HepG2 (cell line): ENCODE measurements at regions not wholly inside any gene's neighbourhood (a gene's known extent, or its start where the extent isn't known, plus 50 kb on each side); places are given as distances from the start of the nearest gene placed in this dataset.

ENCODE experiments used
- ARNT ChIP-seq: fragments of 450-650 bp; IDR thresholded peaks from 2 replicates; pipeline ENCODE4 v1.6.1; 2017
- FOXK1 ChIP-seq: sonication (generic); formaldehyde crosslinking; IDR thresholded peaks from 2 replicates; pipeline ENCODE4 v1.4.0; 2020; ENCODE audit warnings: low read depth, missing genetic modification reagents, borderline replicate concordance
- HNF4G ChIP-seq, 2 experiments: sonication (generic) in 1 of 2; formaldehyde crosslinking in 1 of 2; IDR thresholded peaks; 2 replicates each; pipeline versions ENCODE4 v1.4.0 to v1.6.1; 2011 to 2020; ENCODE audit warnings: borderline replicate concordance in 2 of 2, low read depth in 2 of 2, mild to moderate bottlenecking in 2 of 2, low read length in 1 of 2, missing genetic modification reagents in 1 of 2, moderate library complexity in 1 of 2
- HNRNPL ChIP-seq: fragments of 200-400 bp; formaldehyde crosslinking; IDR thresholded peaks from 2 replicates; pipeline ENCODE4 v1.6.1; 2017; ENCODE audit warnings: mild to moderate bottlenecking, low read depth, low read length
- HOXA3 ChIP-seq: sonication (generic); formaldehyde crosslinking; IDR thresholded peaks from 2 replicates; pipeline ENCODE4 v1.5.0; 2020; ENCODE audit warnings: missing genetic modification reagents
- KMT2B ChIP-seq: IDR thresholded peaks from 2 replicates; pipeline ENCODE4 v1.6.1; 2016; ENCODE audit warnings: missing genetic modification reagents, missing compliant biosample characterization
- MAFF ChIP-seq: IDR thresholded peaks from 2 replicates; pipeline ENCODE4 v1.6.1; 2011; ENCODE audit warnings: low read depth, low read length, improper control_type of control experiment
- MEIS1 ChIP-seq: sonication (generic); formaldehyde crosslinking; IDR thresholded peaks from 2 replicates; pipeline ENCODE4 v1.9.0; 2021; ENCODE audit warnings: mild to moderate bottlenecking, missing genetic modification reagents, moderate library complexity, borderline replicate concordance
- MIER3 ChIP-seq: IDR thresholded peaks from 2 replicates; pipeline ENCODE4 v1.6.1; 2016; ENCODE audit warnings: missing compliant biosample characterization, borderline replicate concordance
- NR2F2 ChIP-seq: IDR thresholded peaks from 2 replicates; pipeline ENCODE4 v1.6.1; 2012; ENCODE audit warnings: low read depth, inconsistent platforms, borderline replicate concordance
- NR2F6 ChIP-seq, 2 experiments: IDR thresholded peaks; 2 replicates each; pipeline ENCODE4 v1.6.1; 2016; ENCODE audit warnings: antibody characterized with exemption in 1 of 2, mild to moderate bottlenecking in 1 of 2
- SALL1 ChIP-seq: sonication (generic); formaldehyde crosslinking; IDR thresholded peaks from 2 replicates; pipeline ENCODE4 v1.8.0; 2022; ENCODE audit warnings: mild to moderate bottlenecking, missing genetic modification reagents
- SOX5 ChIP-seq: IDR thresholded peaks from 2 replicates; pipeline ENCODE4 v1.6.1; 2016; ENCODE audit warnings: borderline replicate concordance
- ZBTB10 ChIP-seq: sonication (generic); formaldehyde crosslinking; IDR thresholded peaks from 2 replicates; pipeline ENCODE4 v1.4.0; 2020; ENCODE audit warnings: missing genetic modification reagents, borderline replicate concordance
- ZMYM4 ChIP-seq: sonication (generic); formaldehyde crosslinking; IDR thresholded peaks from 2 replicates; pipeline ENCODE4 v1.8.1; 2023; ENCODE audit warnings: mild to moderate bottlenecking, missing genetic modification reagents
- ZNF17 ChIP-seq: sonication (generic); formaldehyde crosslinking; IDR thresholded peaks from 2 replicates; pipeline ENCODE4 v1.5.0; 2020; ENCODE audit warnings: mild to moderate bottlenecking, missing genetic modification reagents
- ZNF232 ChIP-seq: sonication (generic); formaldehyde crosslinking; IDR thresholded peaks from 2 replicates; pipeline ENCODE4 v1.4.0; 2020; ENCODE audit warnings: missing genetic modification reagents, borderline replicate concordance
- ZNF282 ChIP-seq: fragments of 450-650 bp; IDR thresholded peaks from 2 replicates; pipeline ENCODE4 v1.6.1; 2018; ENCODE audit not compliant: partially characterized antibody
- ZNF891 ChIP-seq: sonication (generic); formaldehyde crosslinking; IDR thresholded peaks from 2 replicates; pipeline ENCODE4 v1.5.0; 2020; ENCODE audit warnings: mild to moderate bottlenecking, missing genetic modification reagents
- TF ChIP-seq, protein P1 (sequence below): sonication (generic); formaldehyde crosslinking; IDR thresholded peaks from 2 replicates; pipeline ENCODE4 v1.5.1; 2020; ENCODE audit warnings: missing genetic modification reagents, mild to moderate bottlenecking, borderline replicate concordance
- TF ChIP-seq, protein P2 (sequence below): sonication (generic); formaldehyde crosslinking; IDR thresholded peaks from 2 replicates; pipeline ENCODE4 v1.8.0; 2022; ENCODE audit warnings: mild to moderate bottlenecking, missing genetic modification reagents, borderline replicate concordance
- TF ChIP-seq, protein P3 (sequence below): sonication (generic); formaldehyde crosslinking; IDR thresholded peaks from 2 replicates; pipeline ENCODE4 v1.8.1; 2023; ENCODE audit warnings: mild to moderate bottlenecking, missing genetic modification reagents

GRCh38 chr20:50293284-50294139 is 102.9 kb downstream of the CEBPB start (continued):
- no peak for TF ChIP-seq KMT2B
- TF ChIP-seq SALL1 (CRISPR knock-in tag), result no peak
- no peak for TF ChIP-seq ARNT
- no peak for TF ChIP-seq ZNF282
- no peak for TF ChIP-seq FOXK1 (CRISPR knock-in tag)
- no peak for TF ChIP-seq ZMYM4 (CRISPR knock-in tag)
- no peak for TF ChIP-seq MEIS1 (CRISPR knock-in tag)
- no peak for TF ChIP-seq NR2F6 (IDR thresholded peaks at IDR 0.05)
- TF ChIP-seq NR2F6 (CRISPR knock-in tag; IDR thresholded peaks at IDR 0.05), result no peak
- no peak for TF ChIP-seq NR2F2
- TF ChIP-seq, protein P1, sequence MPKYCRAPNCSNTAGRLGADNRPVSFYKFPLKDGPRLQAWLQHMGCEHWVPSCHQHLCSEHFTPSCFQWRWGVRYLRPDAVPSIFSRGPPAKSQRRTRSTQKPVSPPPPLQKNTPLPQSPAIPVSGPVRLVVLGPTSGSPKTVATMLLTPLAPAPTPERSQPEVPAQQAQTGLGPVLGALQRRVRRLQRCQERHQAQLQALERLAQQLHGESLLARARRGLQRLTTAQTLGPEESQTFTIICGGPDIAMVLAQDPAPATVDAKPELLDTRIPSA (CRISPR knock-in tag), result no peak
- no peak for TF ChIP-seq SOX5 (CRISPR knock-in tag)
- 0 out of 2 replicates have a peak, but pooled peaks have one; percentile 11 for TF ChIP-seq MIER3 (CRISPR knock-in tag)
- TF ChIP-seq ZBTB10 (CRISPR knock-in tag), result no peak
- TF ChIP-seq ZNF17 (CRISPR knock-in tag), result no peak
- TF ChIP-seq, protein P2, sequence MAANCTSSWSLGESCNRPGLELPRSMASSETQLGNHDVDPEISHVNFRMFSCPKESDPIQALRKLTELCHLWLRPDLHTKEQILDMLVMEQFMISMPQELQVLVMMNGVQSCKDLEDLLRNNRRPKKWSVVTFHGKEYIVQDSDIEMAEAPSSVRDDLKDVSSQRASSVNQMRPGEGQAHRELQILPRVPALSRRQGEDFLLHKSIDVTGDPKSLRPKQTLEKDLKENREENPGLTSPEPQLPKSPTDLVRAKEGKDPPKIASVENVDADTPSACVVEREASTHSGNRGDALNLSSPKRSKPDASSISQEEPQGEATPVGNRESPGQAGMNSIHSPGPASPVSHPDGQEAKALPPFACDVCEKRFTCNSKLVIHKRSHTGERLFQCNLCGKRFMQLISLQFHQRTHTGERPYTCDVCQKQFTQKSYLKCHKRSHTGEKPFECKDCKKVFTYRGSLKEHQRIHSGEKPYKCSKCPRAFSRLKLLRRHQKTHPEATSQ (CRISPR knock-in tag), result no peak
- TF ChIP-seq HOXA3, result no peak
- no peak for TF ChIP-seq ZNF232 (CRISPR knock-in tag)
- no peak; the same call in none of the 2 replicates for TF ChIP-seq ZNF891 (CRISPR knock-in tag)
- TF ChIP-seq HNF4G (IDR thresholded peaks at IDR 0.05; ENCODE audit: borderline replicate concordance, low read depth, low read length), result no peak
- TF ChIP-seq HNF4G (CRISPR knock-in tag; IDR thresholded peaks at IDR 0.05; ENCODE audit: borderline replicate concordance, low read depth), result no peak
- no peak for TF ChIP-seq MAFF
- TF ChIP-seq, protein P3, sequence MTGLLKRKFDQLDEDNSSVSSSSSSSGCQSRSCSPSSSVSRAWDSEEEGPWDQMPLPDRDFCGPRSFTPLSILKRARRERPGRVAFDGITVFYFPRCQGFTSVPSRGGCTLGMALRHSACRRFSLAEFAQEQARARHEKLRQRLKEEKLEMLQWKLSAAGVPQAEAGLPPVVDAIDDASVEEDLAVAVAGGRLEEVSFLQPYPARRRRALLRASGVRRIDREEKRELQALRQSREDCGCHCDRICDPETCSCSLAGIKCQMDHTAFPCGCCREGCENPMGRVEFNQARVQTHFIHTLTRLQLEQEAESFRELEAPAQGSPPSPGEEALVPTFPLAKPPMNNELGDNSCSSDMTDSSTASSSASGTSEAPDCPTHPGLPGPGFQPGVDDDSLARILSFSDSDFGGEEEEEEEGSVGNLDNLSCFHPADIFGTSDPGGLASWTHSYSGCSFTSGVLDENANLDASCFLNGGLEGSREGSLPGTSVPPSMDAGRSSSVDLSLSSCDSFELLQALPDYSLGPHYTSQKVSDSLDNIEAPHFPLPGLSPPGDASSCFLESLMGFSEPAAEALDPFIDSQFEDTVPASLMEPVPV (CRISPR knock-in tag), result no peak
- 0 out of 2 replicates have a peak, but pooled peaks have one; percentile 75 for TF ChIP-seq HNRNPL
- TF ChIP-seq, all 625 proteins: peak for 42
